IMR-90 (cell line): ENCODE measurements at regions not wholly inside any gene's neighbourhood (a gene's known extent, or its start where the extent isn't known, plus 50 kb on each side); places are given as distances from the start of the nearest gene placed in this dataset.

Source experiments
- BHLHE40 ChIP-seq: fragments of 150-350 bp; IDR thresholded peaks from 2 replicates; pipeline ENCODE4 v1.6.1; 2016; ENCODE audit warnings: mild to moderate bottlenecking, low read depth, low read length
- CEBPB ChIP-seq: IDR thresholded peaks from 2 replicates; pipeline ENCODE4 v1.6.1; 2012; ENCODE audit warnings: low read depth, low read length, improper control_type of control experiment
- CTCF ChIP-seq: conservative IDR thresholded peaks from 2 replicates; pipeline ENCODE4 v1.5.1; 2012; ENCODE audit warnings: mild to moderate bottlenecking, low read depth, low read length, improper control_type of control experiment
- FOS ChIP-seq: fragments of 150-350 bp; IDR thresholded peaks from 2 replicates; pipeline ENCODE4 v1.6.1; 2016; ENCODE audit warnings: low read depth, low read length
- MXI1 ChIP-seq: IDR thresholded peaks from 2 replicates; pipeline ENCODE4 v1.6.1; 2012; ENCODE audit warnings: low read depth, mild to moderate bottlenecking, low read length, moderate library complexity, borderline replicate concordance
- POLR2A ChIP-seq: IDR thresholded peaks from 2 replicates; pipeline ENCODE4 v1.6.1; 2012; ENCODE audit warnings: mild to moderate bottlenecking, low read depth, low read length
- RAD21 ChIP-seq: IDR thresholded peaks from 2 replicates; pipeline ENCODE4 v1.6.1; 2012; ENCODE audit warnings: low read length, improper control_type of control experiment
- RCOR1 ChIP-seq: IDR thresholded peaks from 2 replicates; pipeline ENCODE4 v1.6.1; 2012; ENCODE audit warnings: mild to moderate bottlenecking, low read length, improper control_type of control experiment; ENCODE audit not compliant: insufficient replicate concordance
- SMC3 ChIP-seq: fragments of 150-350 bp; IDR thresholded peaks from 2 replicates; pipeline ENCODE4 v1.6.1; 2016; ENCODE audit warnings: low read depth, mild to moderate bottlenecking, antibody characterized with exemption, low read length, moderate library complexity
- USF2 ChIP-seq: fragments of 150-350 bp; IDR thresholded peaks from 2 replicates; pipeline ENCODE4 v1.6.1; 2017; ENCODE audit warnings: mild to moderate bottlenecking, antibody characterized with exemption, low read length, low read depth

- TF ChIP-seq CTCF: no peak
- TF ChIP-seq USF2: no peak
- TF ChIP-seq SMC3: no peak
- no peak for TF ChIP-seq POLR2A
- no peak for TF ChIP-seq RAD21
- TF ChIP-seq CEBPB: no peak
- no peak for TF ChIP-seq MXI1
- TF ChIP-seq RCOR1: no peak
- TF ChIP-seq FOS: no peak
- no peak for TF ChIP-seq BHLHE40
Observed at GRCh38 chr6:110040716-110041115, 62.6 kb downstream of the GPR6 start.
